Fibroblast of lung (primary cell): ENCODE measurements at regions not wholly inside any gene's neighbourhood (a gene's known extent, or its start where the extent isn't known, plus 50 kb on each side); places are given as distances from the start of the nearest gene placed in this dataset.

Experiments
- DNase-seq, 2 donors: peaks; one replicate each; pipeline versions ENCODE4 v3.0.0 to v3.0.0-alpha.2; 2010; ENCODE audit warnings: low read depth in 2 of 2
- H2AFZ ChIP-seq: 2 replicates; pipeline ENCODE4 v1.5.1; 2012; ENCODE audit warnings: low read length, control low read depth, inconsistent platforms
- H3K27ac ChIP-seq: 2 replicates; pipeline ENCODE4 v1.5.1; 2011; ENCODE audit warnings: low read length, control low read depth; ENCODE audit not compliant: insufficient read depth
- H3K27me3 ChIP-seq: 2 replicates; pipeline ENCODE4 v1.5.1; 2011; ENCODE audit warnings: mild to moderate bottlenecking, low read length; ENCODE audit not compliant: control insufficient read depth, insufficient read depth
- H3K36me3 ChIP-seq: 2 replicates; pipeline ENCODE4 v1.5.1; 2011; ENCODE audit warnings: low read length; ENCODE audit not compliant: control insufficient read depth, insufficient read depth
- H3K4me1 ChIP-seq: 2 replicates; pipeline ENCODE4 v1.5.1; 2011; ENCODE audit warnings: low read length; ENCODE audit not compliant: control insufficient read depth, insufficient read depth; ENCODE audit errors: extremely low read depth
- H3K4me2 ChIP-seq: 2 replicates; pipeline ENCODE4 v1.5.1; 2011; ENCODE audit warnings: low read length, control low read depth; ENCODE audit not compliant: insufficient read depth; ENCODE audit errors: extremely low read depth
- H3K4me3 ChIP-seq, 4 experiments: fragments of 200-600 bp in 1 of 4; sonication (generic) in 1 of 4; replicated peaks in 1 of 4; 2 replicates each; pipeline ENCODE4 v1.5.1; 2011 to 2016; ENCODE audit warnings: low read length in 4 of 4, low read depth in 3 of 4, mild to moderate bottlenecking in 3 of 4, control low read depth in 2 of 4, inconsistent platforms in 1 of 4, mixed read lengths in 1 of 4; ENCODE audit not compliant: insufficient read depth in 1 of 4; ENCODE audit errors: control extremely low read depth in 1 of 4
- H3K79me2 ChIP-seq: 2 replicates; pipeline ENCODE4 v1.5.1; 2012; ENCODE audit warnings: mild to moderate bottlenecking, low read length, inconsistent platforms; ENCODE audit not compliant: control insufficient read depth, insufficient read depth
- H3K9ac ChIP-seq: 2 replicates; pipeline ENCODE4 v1.5.1; 2011; ENCODE audit warnings: mild to moderate bottlenecking, low read length, control low read depth; ENCODE audit not compliant: insufficient read depth
- H3K9me3 ChIP-seq: 2 replicates; pipeline ENCODE4 v1.5.1; 2012; ENCODE audit warnings: low read depth, low read length; ENCODE audit not compliant: control insufficient read depth, insufficient read depth
- H4K20me1 ChIP-seq: 2 replicates; pipeline ENCODE4 v1.5.1; 2011; ENCODE audit warnings: low read length; ENCODE audit not compliant: control insufficient read depth, insufficient read depth; ENCODE audit errors: extremely low read depth
- EZH2 ChIP-seq: IDR thresholded peaks from 2 replicates; pipeline ENCODE4 v1.5.1; 2012; ENCODE audit warnings: low read length, control low read depth, mild to moderate bottlenecking; ENCODE audit errors: missing control alignments
- TF ChIP-seq, protein P1 (sequence below), 2 donors: IDR thresholded peaks in 1 of 2; conservative IDR thresholded peaks in 1 of 2; 1 replicate in 1 of 2; 2 replicates in 1 of 2; pipeline ENCODE4 v1.5.1; 2011 to 2012; ENCODE audit warnings: low read length in 2 of 2, control low read depth in 1 of 2, inconsistent platforms in 1 of 2, low read depth in 1 of 2, mild to moderate bottlenecking in 1 of 2

DNA sequence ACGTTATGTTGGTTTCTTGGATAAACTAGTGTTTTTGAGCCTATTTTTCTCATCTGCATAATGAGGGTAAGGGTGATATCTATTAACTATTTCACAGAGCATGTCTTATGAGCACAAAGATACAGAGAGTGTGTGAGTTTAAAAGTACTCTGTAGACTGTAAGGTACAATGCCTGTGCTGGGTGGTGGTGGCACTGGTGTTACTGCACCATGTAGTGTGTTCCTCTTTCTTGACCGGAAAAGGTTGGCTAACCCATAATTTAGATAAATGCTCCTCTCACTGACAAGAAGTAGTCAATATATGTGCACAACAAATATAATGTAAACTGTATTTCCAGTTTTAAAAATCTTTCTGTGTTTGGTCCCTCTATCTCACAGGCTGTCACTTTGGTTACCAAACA lies 116.2 kb upstream of the MMS22L start:
- TF ChIP-seq, protein P1, sequence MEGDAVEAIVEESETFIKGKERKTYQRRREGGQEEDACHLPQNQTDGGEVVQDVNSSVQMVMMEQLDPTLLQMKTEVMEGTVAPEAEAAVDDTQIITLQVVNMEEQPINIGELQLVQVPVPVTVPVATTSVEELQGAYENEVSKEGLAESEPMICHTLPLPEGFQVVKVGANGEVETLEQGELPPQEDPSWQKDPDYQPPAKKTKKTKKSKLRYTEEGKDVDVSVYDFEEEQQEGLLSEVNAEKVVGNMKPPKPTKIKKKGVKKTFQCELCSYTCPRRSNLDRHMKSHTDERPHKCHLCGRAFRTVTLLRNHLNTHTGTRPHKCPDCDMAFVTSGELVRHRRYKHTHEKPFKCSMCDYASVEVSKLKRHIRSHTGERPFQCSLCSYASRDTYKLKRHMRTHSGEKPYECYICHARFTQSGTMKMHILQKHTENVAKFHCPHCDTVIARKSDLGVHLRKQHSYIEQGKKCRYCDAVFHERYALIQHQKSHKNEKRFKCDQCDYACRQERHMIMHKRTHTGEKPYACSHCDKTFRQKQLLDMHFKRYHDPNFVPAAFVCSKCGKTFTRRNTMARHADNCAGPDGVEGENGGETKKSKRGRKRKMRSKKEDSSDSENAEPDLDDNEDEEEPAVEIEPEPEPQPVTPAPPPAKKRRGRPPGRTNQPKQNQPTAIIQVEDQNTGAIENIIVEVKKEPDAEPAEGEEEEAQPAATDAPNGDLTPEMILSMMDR (conservative IDR thresholded peaks at IDR 0.05 in 1 of 2, IDR thresholded peaks at IDR 0.05 in 1 of 2; ENCODE audit: low read depth in 1 of 2, low read length in 2 of 2), result no peak
- TF ChIP-seq EZH2, result no peak
- Histone ChIP-seq H3K4me3 (no peak overlapping the region), H3K27me3 (no peaks in the 10 kb centered on the region), H3K9ac (no peak overlapping the region), H3K4me2 (no peak overlapping the region), H3K4me1 (no peaks in the 10 kb centered on the region), H4K20me1 (no peaks in the 10 kb centered on the region), H3K36me3 (no peaks in the 10 kb centered on the region), H3K27ac (no peak overlapping the region), H3K9me3 (no peaks in the 10 kb centered on the region), H3K79me2 (no peaks in the 10 kb centered on the region), H2AFZ (no peak overlapping the region)
- no peak for DNase-seq

DNA sequence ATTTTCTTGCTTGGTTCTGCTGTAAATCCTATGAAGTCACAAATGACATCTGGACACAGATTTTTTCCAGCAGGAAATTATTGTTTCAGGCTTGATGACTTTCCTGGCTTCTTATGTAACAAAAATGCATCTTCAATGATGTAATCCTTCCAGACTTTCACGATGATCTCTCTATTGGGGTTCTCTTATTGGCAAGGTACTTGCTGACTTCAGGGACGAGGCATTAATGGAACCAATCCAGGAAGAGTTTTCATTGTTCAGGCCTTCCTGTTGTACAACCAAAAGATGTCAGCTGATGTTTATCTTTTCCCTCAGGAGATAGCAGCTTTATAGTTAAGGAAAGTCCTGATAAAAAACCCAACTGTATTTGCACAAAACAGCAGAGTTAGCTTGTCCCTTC lies 118.5 kb upstream of the MMS22L start:
- no peaks in the 10 kb centered on the region for H4K20me1 ChIP-seq
- H3K9me3 ChIP-seq, result no peaks in the 10 kb centered on the region
- no peaks in the 10 kb centered on the region for H3K4me1 ChIP-seq
- H3K79me2 ChIP-seq, result no peaks in the 10 kb centered on the region
- DNase-seq, result peak in 1 of 2 donors; percentile 86
- H3K9ac ChIP-seq, result no peak overlapping the region
- H3K27me3 ChIP-seq, result no peaks in the 10 kb centered on the region
- no peak overlapping the region for H3K4me2 ChIP-seq
- no peaks in the 10 kb centered on the region for H3K36me3 ChIP-seq
- H3K4me3 ChIP-seq, result no peak overlapping the region
- no peak for TF ChIP-seq EZH2
- TF ChIP-seq, protein P1 (conservative IDR thresholded peaks at IDR 0.05 in 1 of 2, IDR thresholded peaks at IDR 0.05 in 1 of 2; ENCODE audit: low read depth in 1 of 2, low read length in 2 of 2), result no peak
- no peak overlapping the region for H2AFZ ChIP-seq
- H3K27ac ChIP-seq, result no peak overlapping the region

DNA sequence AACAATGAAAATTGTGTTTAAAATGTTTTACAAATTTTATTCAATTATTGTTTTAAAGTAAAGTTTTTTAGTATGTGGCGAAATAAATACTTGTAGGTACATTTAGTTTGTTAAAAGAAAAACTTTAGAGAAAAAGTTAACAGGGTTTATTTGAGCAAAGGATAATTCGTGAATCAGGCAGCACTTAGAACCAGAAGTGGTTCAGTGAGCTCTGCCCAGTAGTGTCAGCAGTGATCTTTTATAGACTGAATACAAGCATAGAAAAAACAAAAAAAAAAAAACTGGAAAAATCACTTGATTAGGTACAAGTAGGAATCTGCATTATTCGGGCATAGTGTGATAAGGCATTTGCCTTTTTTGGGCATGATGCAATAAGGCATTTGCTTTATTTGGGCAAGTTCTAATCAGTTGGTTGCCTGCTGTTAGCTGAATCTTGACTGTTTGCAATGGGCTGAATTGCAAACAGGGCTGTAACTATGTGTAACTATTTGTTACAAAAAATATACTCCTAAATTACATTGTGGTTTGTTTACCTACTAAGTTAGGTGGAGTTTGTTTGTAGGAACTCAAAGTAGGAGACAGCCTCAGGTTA lies 122.9 kb upstream of the MMS22L start:
- H3K27ac ChIP-seq, result no peak overlapping the region
- TF ChIP-seq, protein P1 (conservative IDR thresholded peaks at IDR 0.05 in 1 of 2, IDR thresholded peaks at IDR 0.05 in 1 of 2; ENCODE audit: low read depth in 1 of 2, low read length in 2 of 2), result no peak
- TF ChIP-seq EZH2, result no peak
- H3K4me2 ChIP-seq, result no peak overlapping the region
- H3K36me3 ChIP-seq, result no peaks in the 10 kb centered on the region
- no peaks in the 10 kb centered on the region for H3K27me3 ChIP-seq
- no peaks in the 10 kb centered on the region for H3K4me1 ChIP-seq
- no peak overlapping the region for H3K9ac ChIP-seq
- no peak for DNase-seq
- no peaks in the 10 kb centered on the region for H3K79me2 ChIP-seq
- H3K9me3 ChIP-seq, result no peaks in the 10 kb centered on the region
- H4K20me1 ChIP-seq, result no peaks in the 10 kb centered on the region
- H2AFZ ChIP-seq, result no peak overlapping the region
- no peak overlapping the region for H3K4me3 ChIP-seq
